ENCODE measurements at regions not wholly inside any gene's neighbourhood (a gene's known extent, or its start where the extent isn't known, plus 50 kb on each side); places are given as distances from the start of the nearest gene placed in this dataset.

GRCh38 chr3:191859531-191859930 lies 398.6 kb downstream of the PYDC2 start:
- intact Hi-C loops (cut with micrococcal nuclease; ENCODE audit: unreplicated experiment): no loop called here
- no peaks in the 10 kb centered on the region for H3K36me3 ChIP-seq (ENCODE audit: control insufficient read depth, insufficient read depth, low read length)
- no peak for DNase-seq
- Mint-ChIP-seq H3K27me3 (ENCODE audit: insufficient read depth, unreplicated experiment) (no peaks in the 10 kb centered on the region), H3K4me3 (ENCODE audit: unreplicated experiment) (no peak overlapping the region), H3K4me1 (ENCODE audit: low read depth, unreplicated experiment) (no peaks in the 10 kb centered on the region), H3K36me3 (ENCODE audit: insufficient read depth, unreplicated experiment) (no peaks in the 10 kb centered on the region), H3K27ac (ENCODE audit: unreplicated experiment) (no peak overlapping the region), H3K9me3 (ENCODE audit: unreplicated experiment) (no peaks in the 10 kb centered on the region)
- no peak for TF ChIP-seq CTCF (IDR thresholded peaks at IDR 0.05; ENCODE audit: insufficient read depth in 1 of 2, low read depth in 1 of 2, low read length in 1 of 2, severe bottlenecking in 1 of 2, unreplicated experiment in 1 of 2)
- BruUV-seq (replicated peaks): no TSS peak
- no peaks in the 10 kb centered on the region for H3K27me3 ChIP-seq (replicated peaks; ENCODE audit: control insufficient read depth, insufficient read depth, low read length)
- no peak overlapping the region for H3K4me3 ChIP-seq (ENCODE audit: low read depth, low read length)
- 0 out of 2 replicates have a peak, but pooled peaks cover 3% of the 10 kb centered on the region for H3K4me1 ChIP-seq
- CTCF ChIA-PET: no interaction called here
- H3K9me3 ChIP-seq: no peaks in the 10 kb centered on the region
- POLR2A ChIA-PET: no interaction called here

DNA sequence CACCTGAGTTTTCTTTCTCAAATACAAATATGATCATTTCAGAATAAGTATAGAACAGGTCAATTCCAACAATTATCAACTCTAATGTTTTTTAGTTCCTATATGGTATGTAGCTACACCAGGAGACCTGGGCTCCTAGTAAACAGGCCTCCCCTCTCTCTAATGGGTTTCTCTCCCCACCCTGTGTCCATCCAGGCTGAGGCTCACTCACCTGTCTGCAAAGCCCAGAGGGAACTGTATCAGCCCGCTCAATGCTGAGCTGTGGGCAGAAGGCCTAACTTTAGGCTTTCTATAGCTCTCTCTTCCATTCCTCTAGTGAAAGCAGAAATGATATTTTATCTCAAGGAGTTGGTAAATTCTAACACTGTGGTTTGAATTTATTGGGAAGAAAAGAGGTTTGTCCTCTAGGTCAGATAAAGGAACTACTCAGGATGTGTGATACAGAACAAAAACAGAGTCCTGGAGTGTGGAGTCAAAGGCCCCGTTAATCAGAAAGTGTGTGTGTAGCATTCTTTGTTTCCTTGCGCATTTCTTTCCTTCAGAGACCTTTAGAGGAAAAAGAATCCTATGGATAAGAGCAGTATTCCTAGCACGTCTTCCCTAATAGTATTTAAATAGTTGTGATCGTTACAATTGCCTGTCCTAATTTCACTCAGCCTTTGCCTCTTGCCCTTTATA lies 408.9 kb downstream of the PYDC2 start:
- Mint-ChIP-seq H3K9me3 (ENCODE audit: unreplicated experiment) (peaks cover 7% of the 10 kb centered on the region), H3K4me3 (ENCODE audit: unreplicated experiment) (no peak overlapping the region), H3K4me1 (ENCODE audit: low read depth, unreplicated experiment) (no peaks in the 10 kb centered on the region), H3K27ac (ENCODE audit: unreplicated experiment) (peak overlapping the region; percentile 55), H3K27me3 (ENCODE audit: insufficient read depth, unreplicated experiment) (no peaks in the 10 kb centered on the region), H3K36me3 (ENCODE audit: insufficient read depth, unreplicated experiment) (no peaks in the 10 kb centered on the region)
- Histone ChIP-seq H3K36me3 (ENCODE audit: control insufficient read depth, insufficient read depth, low read length) (no peaks in the 10 kb centered on the region), H3K4me1 (no peaks in the 10 kb centered on the region), H3K4me3 (ENCODE audit: low read depth, low read length) (no peak overlapping the region), H3K27me3 (replicated peaks; ENCODE audit: control insufficient read depth, insufficient read depth, low read length) (no peaks in the 10 kb centered on the region), H3K9me3 (no peaks in the 10 kb centered on the region)
- DNase-seq: no peak
- no TSS peak for BruUV-seq (replicated peaks)
- CTCF ChIA-PET: no interaction called here
- intact Hi-C loops (cut with micrococcal nuclease; ENCODE audit: unreplicated experiment): no loop called here
- POLR2A ChIA-PET: no interaction called here
- TF ChIP-seq CTCF (IDR thresholded peaks at IDR 0.05; ENCODE audit: insufficient read depth in 1 of 2, low read depth in 1 of 2, low read length in 1 of 2, severe bottlenecking in 1 of 2, unreplicated experiment in 1 of 2): no peak

GRCh38 chr3:191873736-191874135 lies 412.8 kb downstream of the PYDC2 start:
- no peaks in the 10 kb centered on the region for H3K4me1 Mint-ChIP-seq (ENCODE audit: low read depth, unreplicated experiment)
- H3K27me3 Mint-ChIP-seq (ENCODE audit: insufficient read depth, unreplicated experiment): no peaks in the 10 kb centered on the region
- intact Hi-C loops (cut with micrococcal nuclease; ENCODE audit: unreplicated experiment): no loop called here
- H3K4me3 ChIP-seq (ENCODE audit: low read depth, low read length): no peak overlapping the region
- H3K36me3 ChIP-seq (ENCODE audit: control insufficient read depth, insufficient read depth, low read length): no peaks in the 10 kb centered on the region
- no peaks in the 10 kb centered on the region for H3K9me3 Mint-ChIP-seq (ENCODE audit: unreplicated experiment)
- ChIA-PET CTCF (no interaction called here), POLR2A (no interaction called here)
- BruUV-seq (replicated peaks): no TSS peak
- no peaks in the 10 kb centered on the region for H3K27me3 ChIP-seq (replicated peaks; ENCODE audit: control insufficient read depth, insufficient read depth, low read length)
- no peak for DNase-seq
- H3K9me3 ChIP-seq: no peaks in the 10 kb centered on the region
- no peak overlapping the region for H3K4me3 Mint-ChIP-seq (ENCODE audit: unreplicated experiment)
- H3K36me3 Mint-ChIP-seq (ENCODE audit: insufficient read depth, unreplicated experiment): no peaks in the 10 kb centered on the region
- H3K27ac Mint-ChIP-seq (ENCODE audit: unreplicated experiment): no peak overlapping the region
- H3K4me1 ChIP-seq: no peaks in the 10 kb centered on the region
- TF ChIP-seq CTCF (IDR thresholded peaks at IDR 0.05; ENCODE audit: insufficient read depth in 1 of 2, low read depth in 1 of 2, low read length in 1 of 2, severe bottlenecking in 1 of 2, unreplicated experiment in 1 of 2): no peak
